ENCODE measurements at regions not wholly inside any gene's neighbourhood (a gene's known extent, or its start where the extent isn't known, plus 50 kb on each side); places are given as distances from the start of the nearest gene placed in this dataset.

DNA sequence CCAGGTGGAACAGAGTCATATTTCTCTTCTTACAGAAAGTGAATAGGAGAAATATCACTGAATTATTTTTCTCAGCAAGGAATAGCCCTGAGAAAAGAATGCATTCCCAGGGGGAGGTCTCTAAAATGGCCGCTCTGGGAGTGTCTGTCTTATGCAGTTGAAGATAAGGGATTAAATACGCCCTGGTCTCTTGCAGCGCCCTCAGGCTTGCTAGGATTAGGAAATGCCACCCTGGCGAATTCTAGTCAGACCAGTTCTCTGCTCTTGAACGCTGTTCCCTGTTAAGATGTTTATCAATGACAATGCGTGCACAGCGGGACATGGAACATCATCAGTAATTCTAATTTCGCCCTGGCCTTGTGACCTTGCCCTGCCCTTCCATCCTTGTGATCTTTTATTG, 949.0 kb upstream of the SEMA6D start:
- POLR2A ChIA-PET: no interaction called here
- SMC1A ChIA-PET (ENCODE audit: uncharacterized antibody, unreplicated experiment): interaction anchor here (0.6 kb wide), 1 partner anchor 278 kb away, joined by 3 read pairs; no protein-coding TSS in a partner anchor

More for the DNA sequence above, 949.0 kb upstream of the SEMA6D start:
- H3K9ac ChIP-seq (ENCODE audit: control insufficient read depth, insufficient read depth, low read length): no peak overlapping the region
- H3K27ac ChIP-seq (ENCODE audit: control insufficient read depth, insufficient read depth): no peak overlapping the region
- H3K4me1 ChIP-seq (ENCODE audit: control insufficient read depth, insufficient read depth, low read length): no peaks in the 10 kb centered on the region
- H3K36me3 ChIP-seq (ENCODE audit: control insufficient read depth in 2 of 2, insufficient read depth in 2 of 2, low read length in 1 of 2): no peaks in the 10 kb centered on the region
- no peak for ATAC-seq
- BruUV-seq (replicated peaks): no TSS peak
- RAD21 ChIA-PET (ENCODE audit: unreplicated experiment): no interaction called here
- no peak overlapping the region for H3K4me2 ChIP-seq (ENCODE audit: control insufficient read depth, insufficient read depth)
- H3K9me3 ChIP-seq (replicated peaks; ENCODE audit: control insufficient read depth, insufficient read depth, low read length): no peaks in the 10 kb centered on the region; the same call in 2 of the 3 replicates
- H3K4me3 ChIP-seq: no peak overlapping the region
- 52% methylated on average over 8 of the region's 8 CpGs for WGBS (ENCODE audit: insufficient coverage, insufficient replicate concordance, low lambda C conversion rate, missing lambda C conversion rate)
- CTCF ChIA-PET: no interaction called here
- H3K79me2 ChIP-seq (ENCODE audit: control insufficient read depth, insufficient read depth, low read length): no peaks in the 10 kb centered on the region
- intact Hi-C loops (cut with micrococcal nuclease; ENCODE audit: unreplicated experiment) (no loop called here), in situ Hi-C loops (cut with MboI) (no loop called here)
- no peak for FAIRE-seq
- no peak overlapping the region for H2AFZ ChIP-seq (ENCODE audit: control insufficient read depth, low read depth, low read length)
- H3K27me3 ChIP-seq (replicated peaks in 1 of 2; ENCODE audit: control insufficient read depth in 2 of 2, insufficient read depth in 2 of 2, low read length in 1 of 2): no peaks in the 10 kb centered on the region
- no peak for TF ChIP-seq BRCA1 (IDR thresholded peaks at IDR 0.05; ENCODE audit: low read depth, low read length)
- no peak for TF ChIP-seq NR2C1 (IDR thresholded peaks at IDR 0.05)
- TF ChIP-seq MEF2A (IDR thresholded peaks at IDR 0.05; ENCODE audit: insufficient read depth, low read depth, low read length): no peak
- TF ChIP-seq BACH1 (IDR thresholded peaks at IDR 0.05; ENCODE audit: borderline replicate concordance): no peak
- TF ChIP-seq PAX5 (IDR thresholded peaks at IDR 0.05; ENCODE audit: borderline replicate concordance, low read depth, low read length): no peak
- no peak for TF ChIP-seq CEBPB (IDR thresholded peaks at IDR 0.05; ENCODE audit: borderline replicate concordance in 1 of 2, low read depth in 2 of 2, low read length in 2 of 2)
- no peak for TF ChIP-seq BCLAF1 (IDR thresholded peaks at IDR 0.05)
- TF ChIP-seq TCF3 (IDR thresholded peaks at IDR 0.05; ENCODE audit: borderline replicate concordance, insufficient read depth, low read depth, low read length): no peak
- TF ChIP-seq ATF7 (IDR thresholded peaks at IDR 0.05; ENCODE audit: low read depth): no peak
- no peak for TF ChIP-seq ZNF207 (IDR thresholded peaks at IDR 0.05; ENCODE audit: borderline replicate concordance)
- TF ChIP-seq SMARCA5 (IDR thresholded peaks at IDR 0.05): no peak
- TF ChIP-seq ATF2 (IDR thresholded peaks at IDR 0.05; ENCODE audit: low read length): no peak
- TF ChIP-seq FOS (IDR thresholded peaks at IDR 0.05; ENCODE audit: borderline replicate concordance, extremely low read depth, insufficient read length): no peak
- TF ChIP-seq RELB (IDR thresholded peaks at IDR 0.05; ENCODE audit: low read depth): no peak
- H4K20me1 ChIP-seq (ENCODE audit: control insufficient read depth, insufficient read depth): no peaks in the 10 kb centered on the region
- no peak for DNase-seq (ENCODE audit: low read depth, low spot score)

Data from GM12878 (cell line).